H1 (cell line): ENCODE measurements at regions not wholly inside any gene's neighbourhood (a gene's known extent, or its start where the extent isn't known, plus 50 kb on each side); places are given as distances from the start of the nearest gene placed in this dataset.

ENCODE experiments used
- CTCF ChIA-PET: fragments of 300-600 bp; sonication (Branson Sonifier 250); formaldehyde crosslinking; loops from one replicate; lab custom pipeline; 2021; ENCODE audit not compliant: partially characterized antibody; lab: Charles Lee
- POLR2A ChIA-PET: fragments of 300-600 bp; sonication (Branson Sonifier 250); formaldehyde crosslinking; loops from one replicate; lab custom pipeline; 2021; ENCODE audit warnings: inconsistent platforms; ENCODE audit not compliant: partially characterized antibody; lab: Charles Lee
- DNase-seq, 2 experiments: peaks; one replicate each; pipeline versions ENCODE4 v3.0.0 to v3.0.0-alpha.2; 2010 to 2022; ENCODE audit warnings: low spot score in 2 of 2, low read depth in 1 of 2, mixed read lengths in 1 of 2
- FAIRE-seq: peaks from 2 replicates; lab custom pipeline; 2011; peaks lifted over from hg19 to GRCh38; lab: Jason Lieb, UNC
- H2AFZ ChIP-seq: 2 replicates; pipeline ENCODE4 v1.8.1; 2012; ENCODE audit warnings: low read length, inconsistent platforms
- H2AK5ac ChIP-seq: 2 replicates; pipeline ENCODE4 v1.6.1; 2013; ENCODE audit warnings: low read depth, low read length
- H2BK120ac ChIP-seq: replicated peaks from 2 replicates; pipeline ENCODE3; 2013; ENCODE audit warnings: low read depth, low read length, inconsistent platforms
- H2BK12ac ChIP-seq: 2 replicates; pipeline ENCODE4 v1.6.1; 2013; ENCODE audit warnings: low read depth, low read length
- H2BK15ac ChIP-seq: 2 replicates; pipeline ENCODE4 v1.6.1; 2013; ENCODE audit warnings: low read length
- H2BK20ac ChIP-seq: 2 replicates; pipeline ENCODE4 v1.6.1; 2013; ENCODE audit warnings: low read length
- H2BK5ac ChIP-seq: 2 replicates; pipeline ENCODE4 v1.6.1; 2013; ENCODE audit warnings: low read depth, low read length
- H3K14ac ChIP-seq: 2 replicates; pipeline ENCODE4 v1.6.1; 2013; ENCODE audit warnings: inconsistent platforms; ENCODE audit not compliant: insufficient read length
- H3K18ac ChIP-seq: 2 replicates; pipeline ENCODE4 v1.6.1; 2013; ENCODE audit warnings: low read length; ENCODE audit errors: extremely low read depth
- H3K23ac ChIP-seq: 2 replicates; pipeline ENCODE4 v1.6.1; 2013; ENCODE audit warnings: inconsistent platforms; ENCODE audit not compliant: insufficient read length
- H3K23me2 ChIP-seq: 2 replicates; pipeline ENCODE4 v1.6.1; 2013; ENCODE audit warnings: low read depth, low read length
- H3K27ac ChIP-seq: 2 replicates; pipeline ENCODE4 v1.6.1; 2011; ENCODE audit warnings: low read depth, low read length, inconsistent platforms
- H3K27me3 ChIP-seq, 4 experiments: replicated peaks in 1 of 4; 1 replicate in 1 of 4; 2 replicates in 3 of 4; pipeline versions ENCODE4 v1.6.1 to v1.8.1; 2011 to 2013; ENCODE audit warnings: low read length in 3 of 4, mild to moderate bottlenecking in 3 of 4, inconsistent platforms in 2 of 4, mixed read lengths in 2 of 4, moderate library complexity in 1 of 4; ENCODE audit not compliant: control insufficient read depth in 3 of 4, insufficient read depth in 3 of 4; ENCODE audit errors: extremely low read depth in 1 of 4
- H3K36me3 ChIP-seq, 4 experiments: 2 replicates each; pipeline versions ENCODE4 v1.6.1 to v1.8.1; 2011 to 2013; ENCODE audit warnings: mild to moderate bottlenecking in 4 of 4, low read length in 3 of 4, moderate library complexity in 2 of 4, control low read depth in 1 of 4, inconsistent platforms in 1 of 4; ENCODE audit not compliant: insufficient read depth in 4 of 4, control insufficient read depth in 2 of 4
- H3K4ac ChIP-seq: replicated peaks from 2 replicates; pipeline ENCODE3; 2013; ENCODE audit warnings: low read length, low read depth, mixed read lengths, inconsistent platforms; ENCODE audit not compliant: insufficient read length
- H3K4me1 ChIP-seq, 4 experiments: replicated peaks in 1 of 4; 1 replicate in 1 of 4; 2 replicates in 3 of 4; pipeline versions ENCODE4 v1.6.1 to v1.8.1; 2011 to 2013; ENCODE audit warnings: low read length in 3 of 4, inconsistent platforms in 2 of 4, mixed read lengths in 1 of 4; ENCODE audit not compliant: insufficient read depth in 4 of 4, control insufficient read depth in 3 of 4
- H3K4me2 ChIP-seq, 2 experiments: 2 replicates each; pipeline versions ENCODE4 v1.6.1 to v1.8.1; 2011 to 2013; ENCODE audit warnings: low read depth in 2 of 2, low read length in 2 of 2, control low read depth in 1 of 2, inconsistent platforms in 1 of 2, mild to moderate bottlenecking in 1 of 2; ENCODE audit not compliant: insufficient read depth in 1 of 2
- H3K4me3 ChIP-seq, 4 experiments: fragments of 200-600, 300-600 bp in 1 of 4; sonication (generic), shearing (Covaris generic), sonication (Bioruptor Twin) in 1 of 4; 2 replicates each; pipeline versions ENCODE4 v1.5.1 to v1.8.1; 2011 to 2016; ENCODE audit warnings: low read length in 4 of 4, low read depth in 3 of 4, control low read depth in 2 of 4, inconsistent platforms in 2 of 4, mild to moderate bottlenecking in 2 of 4, mixed read lengths in 1 of 4, moderate library complexity in 1 of 4; ENCODE audit not compliant: insufficient read depth in 2 of 4; ENCODE audit errors: extremely low read depth in 1 of 4
- H3K56ac ChIP-seq: replicated peaks from 2 replicates; pipeline ENCODE3; 2013; ENCODE audit warnings: low read depth, mild to moderate bottlenecking, mixed read lengths, low read length, inconsistent platforms; ENCODE audit not compliant: insufficient read length
- H3K79me1 ChIP-seq: 2 replicates; pipeline ENCODE4 v1.6.1; 2013; ENCODE audit warnings: low read depth, low read length, control low read depth
- H3K79me2 ChIP-seq, 2 experiments: 2 replicates each; pipeline versions ENCODE4 v1.6.1 to v1.8.1; 2012 to 2013; ENCODE audit warnings: low read length in 2 of 2, mild to moderate bottlenecking in 2 of 2, inconsistent platforms in 1 of 2; ENCODE audit not compliant: insufficient read depth in 2 of 2, control insufficient read depth in 1 of 2
- H3K9ac ChIP-seq, 4 experiments: replicated peaks in 1 of 4; 1 replicate in 1 of 4; 2 replicates in 3 of 4; pipeline versions ENCODE4 v1.6.1 to v1.8.1; 2011 to 2013; ENCODE audit warnings: low read depth in 3 of 4, low read length in 3 of 4, control low read depth in 2 of 4, mild to moderate bottlenecking in 2 of 4, moderate library complexity in 2 of 4, inconsistent platforms in 1 of 4; ENCODE audit errors: extremely low read depth in 1 of 4
- H3K9me3 ChIP-seq, 2 experiments: 2 replicates each; pipeline versions ENCODE4 v1.6.1 to v1.8.1; 2012 to 2013; ENCODE audit warnings: mild to moderate bottlenecking in 2 of 2, moderate library complexity in 2 of 2, control low read depth in 1 of 2, inconsistent platforms in 1 of 2, low read depth in 1 of 2, low read length in 1 of 2, mixed read lengths in 1 of 2; ENCODE audit not compliant: insufficient read depth in 2 of 2
- H4K20me1 ChIP-seq, 2 experiments: replicated peaks in 1 of 2; 2 replicates each; pipeline versions ENCODE3 to v1.8.1; 2011 to 2013; ENCODE audit warnings: inconsistent platforms in 2 of 2, low read length in 2 of 2, mild to moderate bottlenecking in 1 of 2; ENCODE audit not compliant: insufficient read depth in 2 of 2, control insufficient read depth in 1 of 2
- H4K5ac ChIP-seq: 2 replicates; pipeline ENCODE4 v1.6.1; 2013; ENCODE audit warnings: low read length, low read depth, mixed read lengths, inconsistent platforms; ENCODE audit not compliant: insufficient read length
- H4K8ac ChIP-seq: 2 replicates; pipeline ENCODE4 v1.8.0; 2013; ENCODE audit warnings: mild to moderate bottlenecking, moderate library complexity, low read length, inconsistent platforms; ENCODE audit not compliant: insufficient read depth; ENCODE audit errors: extremely low read depth
- H4K91ac ChIP-seq: replicated peaks from 2 replicates; pipeline ENCODE3; 2013; ENCODE audit warnings: low read length, mixed read lengths, inconsistent platforms; ENCODE audit not compliant: insufficient read length
- FOSL1 ChIP-seq: IDR thresholded peaks from 2 replicates; pipeline ENCODE4 v1.6.1; 2011; ENCODE audit warnings: mild to moderate bottlenecking, low read depth, low read length, moderate library complexity; ENCODE audit not compliant: insufficient read depth
- GABPA ChIP-seq: IDR thresholded peaks from 2 replicates; pipeline ENCODE4 v1.6.1; 2011; ENCODE audit warnings: mild to moderate bottlenecking, low read length, moderate library complexity, borderline replicate concordance; ENCODE audit not compliant: insufficient read depth
- PHF8 ChIP-seq: fragments of 200-600 bp; sonication (generic); conservative IDR thresholded peaks from 2 replicates; pipeline ENCODE4 v1.7.1; 2012; ENCODE audit warnings: low read depth, mild to moderate bottlenecking, inconsistent platforms, low read length, moderate library complexity
- POU5F1 ChIP-seq: IDR thresholded peaks from 2 replicates; pipeline ENCODE4 v1.6.1; 2011; ENCODE audit warnings: low read depth, mild to moderate bottlenecking, low read length, moderate library complexity
- SIX5 ChIP-seq: IDR thresholded peaks from 2 replicates; pipeline ENCODE4 v1.6.1; 2011; ENCODE audit warnings: mild to moderate bottlenecking, low read depth, low read length
- SP2 ChIP-seq: IDR thresholded peaks from 2 replicates; pipeline ENCODE4 v1.6.1; 2012; ENCODE audit warnings: mild to moderate bottlenecking, low read length, inconsistent platforms
- WGBS, 2 experiments: shearing (Covaris generic) in 1 of 2; methylation state at CpG; one replicate each; pipeline versions ENCODE4 v1.1.6 to v1.1.7; 2013 to 2015; ENCODE audit warnings: low lambda C conversion rate in 2 of 2, mixed read lengths in 2 of 2, inconsistent platforms in 1 of 2, low coverage in 1 of 2, missing lambda C conversion rate in 1 of 2; ENCODE audit not compliant: insufficient replicate concordance in 2 of 2, insufficient coverage in 1 of 2, insufficient read length in 1 of 2; ENCODE audit errors: extremely low coverage in 1 of 2, missing lambda C conversion rate in 1 of 2; 5-methylcytosine and 5-hydroxymethylcytosine counted together

GRCh38 chr2:181371195-181371594 lies 86.0 kb upstream of the ITGA4 start:
- Histone ChIP-seq H2AFZ (peak overlapping the region; percentile 4; the same call in 1 of the 2 replicates), H3K14ac (no peak overlapping the region), H3K27ac (no peak overlapping the region), H4K20me1 (no peaks in the 10 kb centered on the region), H2BK120ac (no peak overlapping the region), H2AK5ac (no peak overlapping the region), H3K27me3 (no peaks in the 10 kb centered on the region), H2BK12ac (no peak overlapping the region), H3K56ac (no peak overlapping the region), H3K9me3 (no peaks in the 10 kb centered on the region), H4K8ac (no peak overlapping the region), H3K9ac (no peak overlapping the region), H3K4me2 (no peak overlapping the region), H3K4me1 (no peaks in the 10 kb centered on the region), H3K79me1 (no peaks in the 10 kb centered on the region), H3K4ac (no peak overlapping the region), H2BK20ac (no peak overlapping the region), H3K23me2 (no peaks in the 10 kb centered on the region), H3K4me3 (no peak overlapping the region), H4K5ac (no peak overlapping the region), H4K91ac (no peak overlapping the region), H3K36me3 (no peaks in the 10 kb centered on the region), H2BK15ac (no peak overlapping the region), H2BK5ac (no peak overlapping the region), H3K79me2 (no peaks in the 10 kb centered on the region), H3K23ac (no peak overlapping the region), H3K18ac (no peak overlapping the region)
- FAIRE-seq: no peak
- 89% methylated on average over 2 of the region's 2 CpGs; no CpG with 5 or more reads in 1 of the 2 experiments for WGBS, 2 experiments
- DNase-seq: no peak
- CTCF ChIA-PET: no interaction called here
- POLR2A ChIA-PET: no interaction called here
- TF ChIP-seq PHF8: no peak
- TF ChIP-seq SP2: no peak
- TF ChIP-seq FOSL1: no peak
- TF ChIP-seq SIX5: no peak
- TF ChIP-seq POU5F1: no peak
- TF ChIP-seq GABPA: no peak
